Ovary (tissue), 7 donors: ENCODE measurements at regions not wholly inside any gene's neighbourhood (a gene's known extent, or its start where the extent isn't known, plus 50 kb on each side); places are given as distances from the start of the nearest gene placed in this dataset.

Experiments used
- DNase-seq, 5 donors: peaks; one replicate each; pipeline ENCODE4 v3.0.0-alpha.2; 2019 to 2020
- H3K27ac ChIP-seq, 2 donors: fragments of 200-600 bp; one replicate each; pipeline versions ENCODE4 v1.5.1 to v1.8.0; 2019 to 2022
- H3K27me3 ChIP-seq: fragments of 200-600 bp; one replicate; pipeline ENCODE4 v1.8.0; 2022
- H3K36me3 ChIP-seq: fragments of 200-600 bp; sonication (generic); one replicate; pipeline ENCODE4 v1.5.1; 2019
- H3K4me1 ChIP-seq: one replicate; pipeline ENCODE4 v1.8.1; 2013; ENCODE audit warnings: mild to moderate bottlenecking, moderate library complexity; ENCODE audit not compliant: insufficient read depth
- H3K4me3 ChIP-seq: fragments of 200-600 bp; sonication (generic); one replicate; pipeline ENCODE4 v1.5.1; 2017
- H3K9me3 ChIP-seq, 2 donors: fragments of 200-600 bp in 1 of 2; sonication (generic) in 1 of 2; one replicate each; pipeline versions ENCODE4 v1.5.1 to v1.8.1; 2013 to 2019; ENCODE audit warnings: mild to moderate bottlenecking in 1 of 2, moderate library complexity in 1 of 2
- EP300 ChIP-seq: sonication (generic); formaldehyde crosslinking; IDR thresholded peaks from one replicate; pipeline ENCODE4 v1.6.1; 2017; ENCODE audit warnings: antibody characterized with exemption
- POLR2A ChIP-seq: fragments of 450-650 bp; IDR thresholded peaks from one replicate; pipeline ENCODE4 v1.6.1; 2017; ENCODE audit warnings: antibody characterized with exemption, mild to moderate bottlenecking, moderate library complexity
- WGBS, 3 donors: extraction: QIAGEN DNeasy Blood & Tissue Kit in 1 of 3; methylation state at CpG; one replicate each; pipeline versions ENCODE4 v1.1.5 to v1.1.7; 2013 to 2017; 5-methylcytosine and 5-hydroxymethylcytosine counted together
- intact Hi-C, 4 donors: fragments of 100-400 bp; cut with DNase I; formaldehyde crosslinking; loops; one replicate each; pipeline versions ENCODE4 v1.11.0 to v1.15.1; 2022 to 2023
- TF ChIP-seq, protein P1 (sequence below), 3 donors: fragments of 450-650 bp in 2 of 3; fragments of 200-600 bp in 1 of 3; IDR thresholded peaks; one replicate each; pipeline versions ENCODE4 v1.5.1 to v1.8.0; 2016 to 2022; ENCODE audit warnings: antibody characterized with exemption in 3 of 3, mild to moderate bottlenecking in 1 of 3
- donor health status: DM: no; HTN: no; CAD: no; lungs with moderate emphysema.
- donor health status: DM: no; HTN: no; CAD: no.
- donor health status: Bipolar disorder and iron deficiency.
- donor health status: DM: no; HTN: no; CAD: no.
- donor health status: DM: yes; HTN: yes; CAD: no.

DNA sequence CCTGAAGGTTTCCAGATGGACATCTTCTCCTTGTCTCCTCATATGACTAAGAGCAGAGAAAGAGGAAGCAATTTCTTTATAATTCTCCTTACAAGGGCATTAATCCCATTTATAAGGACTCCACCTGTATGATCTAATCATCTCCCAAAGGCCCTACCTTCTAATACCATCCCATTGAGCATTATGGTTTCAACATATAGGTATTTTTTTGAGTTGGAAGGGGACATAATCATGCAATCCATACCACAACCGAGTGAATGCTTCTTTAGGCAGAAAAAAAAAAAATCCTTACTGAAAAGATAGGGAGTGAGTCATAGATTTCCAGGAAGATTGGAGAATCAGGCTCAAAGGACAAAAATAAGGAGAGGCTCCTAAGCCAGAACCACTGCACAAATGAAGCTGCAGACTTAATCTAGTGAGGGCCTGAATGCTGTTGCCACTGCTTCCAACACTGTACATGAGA is 312.5 kb upstream of the HS3ST1 start:
- Histone ChIP-seq H3K4me1 (no peaks in the 10 kb centered on the region), H3K4me3 (no peak overlapping the region), H3K36me3 (no peaks in the 10 kb centered on the region), H3K9me3 (no peaks in the 10 kb centered on the region), H3K27me3 (no peaks in the 10 kb centered on the region), H3K27ac (no peak overlapping the region)
- no peak for TF ChIP-seq EP300
- TF ChIP-seq, protein P1, sequence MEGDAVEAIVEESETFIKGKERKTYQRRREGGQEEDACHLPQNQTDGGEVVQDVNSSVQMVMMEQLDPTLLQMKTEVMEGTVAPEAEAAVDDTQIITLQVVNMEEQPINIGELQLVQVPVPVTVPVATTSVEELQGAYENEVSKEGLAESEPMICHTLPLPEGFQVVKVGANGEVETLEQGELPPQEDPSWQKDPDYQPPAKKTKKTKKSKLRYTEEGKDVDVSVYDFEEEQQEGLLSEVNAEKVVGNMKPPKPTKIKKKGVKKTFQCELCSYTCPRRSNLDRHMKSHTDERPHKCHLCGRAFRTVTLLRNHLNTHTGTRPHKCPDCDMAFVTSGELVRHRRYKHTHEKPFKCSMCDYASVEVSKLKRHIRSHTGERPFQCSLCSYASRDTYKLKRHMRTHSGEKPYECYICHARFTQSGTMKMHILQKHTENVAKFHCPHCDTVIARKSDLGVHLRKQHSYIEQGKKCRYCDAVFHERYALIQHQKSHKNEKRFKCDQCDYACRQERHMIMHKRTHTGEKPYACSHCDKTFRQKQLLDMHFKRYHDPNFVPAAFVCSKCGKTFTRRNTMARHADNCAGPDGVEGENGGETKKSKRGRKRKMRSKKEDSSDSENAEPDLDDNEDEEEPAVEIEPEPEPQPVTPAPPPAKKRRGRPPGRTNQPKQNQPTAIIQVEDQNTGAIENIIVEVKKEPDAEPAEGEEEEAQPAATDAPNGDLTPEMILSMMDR (IDR thresholded peaks at IDR 0.05), result no peak
- TF ChIP-seq POLR2A, result no peak
- intact Hi-C loops, result no loop called here
- no peak for DNase-seq
- WGBS, 3 donors, result 61 to 82% (median 75%) methylated on average over 1 of the region's 1 CpG

DNA sequence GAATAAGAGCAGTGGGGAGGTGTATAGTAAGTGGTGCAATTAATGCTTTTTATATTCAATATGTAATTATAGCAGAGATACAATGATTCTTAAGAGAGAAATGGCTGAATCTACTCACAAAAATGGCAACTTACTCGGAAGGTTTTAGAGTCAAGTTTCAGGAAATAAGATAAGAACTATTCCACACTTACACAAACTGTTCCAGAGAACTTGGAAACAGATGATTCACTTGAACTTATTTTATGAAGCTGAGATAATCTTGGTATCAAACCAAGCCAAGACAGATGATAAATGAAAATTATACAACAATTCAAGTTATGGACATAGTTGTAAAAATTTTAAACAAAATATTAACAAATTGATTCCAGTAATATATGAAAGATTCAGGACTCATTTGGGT is 311.3 kb upstream of the HS3ST1 start:
- Histone ChIP-seq H3K9me3 (no peaks in the 10 kb centered on the region), H3K27me3 (no peaks in the 10 kb centered on the region), H3K4me3 (no peak overlapping the region), H3K36me3 (no peaks in the 10 kb centered on the region), H3K4me1 (no peaks in the 10 kb centered on the region), H3K27ac (no peak overlapping the region)
- no peak for TF ChIP-seq POLR2A
- TF ChIP-seq, protein P1 (IDR thresholded peaks at IDR 0.05), result no peak
- TF ChIP-seq EP300, result no peak
- intact Hi-C loops, result no loop called here
- 7 to 9% (median 7%) methylated on average over 1 of the region's 1 CpG for WGBS, 3 donors
- no peak for DNase-seq

DNA sequence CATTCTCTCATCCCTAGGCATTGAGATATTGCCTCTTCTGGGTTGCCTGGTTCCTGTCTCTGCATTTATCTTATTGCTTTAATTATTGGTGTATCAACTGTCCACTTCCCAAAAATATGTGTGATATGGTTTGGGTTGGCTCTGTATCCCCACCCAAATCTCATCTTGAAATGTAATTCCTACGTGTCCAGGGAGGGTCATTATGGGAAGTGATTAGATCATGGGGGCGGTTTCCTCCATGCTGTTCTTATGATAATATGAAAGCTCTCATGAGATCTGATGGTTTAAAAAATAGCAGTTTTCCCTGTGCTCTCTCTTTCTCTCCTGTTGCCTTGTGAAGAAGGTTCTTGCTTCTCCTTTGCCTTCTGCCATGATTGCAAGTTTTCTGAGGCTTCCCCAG is 308.3 kb upstream of the HS3ST1 start:
- intact Hi-C loops, result no loop called here
- Histone ChIP-seq H3K27me3 (no peaks in the 10 kb centered on the region), H3K36me3 (no peaks in the 10 kb centered on the region), H3K9me3 (no peaks in the 10 kb centered on the region), H3K4me3 (no peak overlapping the region), H3K4me1 (no peaks in the 10 kb centered on the region), H3K27ac (no peak overlapping the region)
- DNase-seq, result no peak
- WGBS, 3 donors, result 88 to 91% (median 89%) methylated on average over 2 of the region's 2 CpGs
- TF ChIP-seq, protein P1 (IDR thresholded peaks at IDR 0.05), result no peak
- no peak for TF ChIP-seq EP300

DNA sequence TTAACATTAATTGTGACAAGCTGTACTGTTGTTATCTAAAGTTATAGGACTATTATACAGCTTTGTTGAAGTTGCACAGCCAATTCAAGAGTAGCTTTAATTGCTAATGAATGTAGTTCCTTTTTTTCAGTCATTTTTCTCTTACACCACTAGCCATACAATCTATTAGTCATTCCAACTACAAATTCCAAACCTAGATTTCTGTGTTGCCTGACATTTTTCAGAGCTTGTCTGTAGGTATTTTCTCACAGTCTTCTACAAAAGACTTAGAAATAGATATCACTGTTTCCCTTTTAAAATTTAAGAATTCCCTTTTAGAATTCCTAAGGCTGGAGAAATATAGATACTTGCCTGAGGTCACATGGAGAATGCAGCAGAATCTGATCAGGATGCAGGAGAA is 307.0 kb upstream of the HS3ST1 start:
- Histone ChIP-seq H3K27ac (no peak overlapping the region), H3K36me3 (no peaks in the 10 kb centered on the region), H3K4me3 (no peak overlapping the region), H3K9me3 (no peaks in the 10 kb centered on the region), H3K4me1 (no peaks in the 10 kb centered on the region), H3K27me3 (no peaks in the 10 kb centered on the region)
- intact Hi-C loops, result no loop called here
- no peak for DNase-seq
- no peak for TF ChIP-seq EP300

- TF ChIP-seq POLR2A (no peak), EP300 (no peak)
- TF ChIP-seq, protein P1 (IDR thresholded peaks at IDR 0.05), result no peak
- Histone ChIP-seq H3K4me3 (no peak overlapping the region), H3K36me3 (no peaks in the 10 kb centered on the region), H3K9me3 (no peaks in the 10 kb centered on the region), H3K27ac (no peak overlapping the region), H3K27me3 (no peaks in the 10 kb centered on the region), H3K4me1 (no peaks in the 10 kb centered on the region)
- intact Hi-C loops, result no loop called here
- DNase-seq, result no peak
- 91 to 95% (median 91%) methylated on average over 4 of the region's 4 CpGs for WGBS, 3 donors
Observed at GRCh38 chr4:11732155-11732554, 303.5 kb upstream of the HS3ST1 start.
